EH (cell line): ENCODE measurements at regions not wholly inside any gene's neighbourhood (a gene's known extent, or its start where the extent isn't known, plus 50 kb on each side); places are given as distances from the start of the nearest gene placed in this dataset.
A peak's percentile ranks its signal among the peaks of the same experiment; 100 is the strongest.

Experiments
- DNase-seq: peaks from one replicate; pipeline ENCODE4 v3.0.0-alpha.2; 2015; ENCODE audit warnings: low read depth

DNA sequence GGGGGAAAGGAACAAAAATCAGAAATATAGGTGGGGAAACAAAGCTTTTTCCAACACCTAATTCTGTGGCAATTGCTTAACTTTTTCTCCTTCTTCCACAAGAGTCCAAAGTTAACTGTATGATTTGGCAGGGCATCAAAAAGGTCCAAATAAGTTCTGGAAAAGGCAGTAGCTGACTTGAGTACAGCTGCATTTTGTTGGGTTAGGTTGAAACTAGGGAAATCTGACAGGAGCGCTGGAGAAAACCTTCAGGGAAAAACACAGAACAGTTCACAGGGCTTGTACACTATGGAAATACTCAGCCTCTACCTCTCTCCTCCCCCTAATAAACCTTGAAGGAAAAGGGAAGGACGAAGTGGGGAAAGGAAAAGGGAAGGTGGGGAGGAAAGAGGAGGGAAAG lies 438.6 kb downstream of the ZEB2 start:
- DNase-seq = no peak

- peak; percentile 48 for DNase-seq
Measured at GRCh38 chr2:144079803-144080202, 440.1 kb downstream of the ZEB2 start.

- no peak for DNase-seq
Measured at GRCh38 chr2:144078802-144079724, 440.9 kb downstream of the ZEB2 start.

DNA sequence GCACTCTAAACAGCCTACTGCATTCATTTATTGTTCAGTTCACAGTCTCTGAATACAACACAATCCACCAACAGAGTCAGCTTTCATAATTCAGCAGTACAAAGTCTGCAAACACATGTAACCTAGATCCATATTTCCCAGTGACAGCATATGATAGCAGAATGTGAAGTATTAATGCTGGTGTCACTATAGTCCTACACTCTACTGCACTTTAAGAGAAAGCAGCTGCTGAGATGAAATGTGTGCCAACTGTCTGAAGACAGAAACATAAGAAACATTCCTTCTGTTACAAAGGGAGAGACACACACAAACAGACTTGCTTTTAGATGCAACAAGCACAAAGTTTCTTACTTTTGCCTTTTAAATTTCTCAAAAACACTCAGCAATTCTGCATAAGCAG lies 441.8 kb downstream of the ZEB2 start:
- peak; percentile 51 for DNase-seq

GRCh38 chr2:144074450-144074849 lies 445.5 kb downstream of the ZEB2 start:
- DNase-seq = no peak

DNA sequence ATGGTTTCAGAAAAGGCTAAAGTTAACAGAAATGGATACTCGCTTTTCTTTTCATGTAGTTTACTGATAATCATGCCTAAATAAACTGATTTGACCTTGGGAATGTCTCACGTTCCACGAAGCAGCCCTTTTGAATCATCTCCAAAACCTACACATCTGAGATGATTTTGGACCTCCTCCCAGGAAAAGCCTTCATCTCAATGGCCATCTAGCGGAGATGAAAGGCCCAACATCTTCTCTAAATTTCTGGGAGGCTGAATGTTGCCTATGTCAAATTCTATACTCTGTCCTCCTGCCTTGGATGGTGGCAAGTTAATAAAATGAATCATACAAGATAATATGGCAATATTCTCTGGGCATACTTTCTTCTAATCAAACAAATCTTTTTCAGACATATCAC lies 448.5 kb downstream of the ZEB2 start:
- DNase-seq = peak; percentile 54

- no peak for DNase-seq
Measured at GRCh38 chr2:144067506-144067905, 452.4 kb downstream of the ZEB2 start.

DNA sequence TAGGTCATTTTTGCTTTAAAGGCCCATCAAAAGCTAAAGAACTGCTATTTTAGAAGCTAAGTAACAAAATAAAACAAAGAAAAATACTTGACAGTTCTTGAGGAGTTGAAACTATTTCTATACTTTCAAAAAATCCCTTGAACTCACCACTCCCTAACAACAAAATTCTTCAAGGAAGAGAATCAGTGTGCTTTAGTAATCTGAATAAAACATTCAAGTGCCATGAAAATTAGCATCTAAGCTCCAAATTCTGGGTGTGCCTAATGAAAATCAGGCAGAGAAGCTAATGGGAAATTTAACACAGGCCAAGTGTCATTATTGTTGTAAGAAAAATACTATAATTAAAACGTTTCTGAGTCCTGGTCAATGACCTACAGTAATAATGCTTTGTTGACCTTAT lies 456.3 kb downstream of the ZEB2 start:
- no peak for DNase-seq

- DNase-seq = no peak
Measured at GRCh38 chr2:144054911-144055310, 465.0 kb downstream of the ZEB2 start.

GRCh38 chr2:144052083-144052482 lies 467.8 kb downstream of the ZEB2 start:
- no peak for DNase-seq

DNA sequence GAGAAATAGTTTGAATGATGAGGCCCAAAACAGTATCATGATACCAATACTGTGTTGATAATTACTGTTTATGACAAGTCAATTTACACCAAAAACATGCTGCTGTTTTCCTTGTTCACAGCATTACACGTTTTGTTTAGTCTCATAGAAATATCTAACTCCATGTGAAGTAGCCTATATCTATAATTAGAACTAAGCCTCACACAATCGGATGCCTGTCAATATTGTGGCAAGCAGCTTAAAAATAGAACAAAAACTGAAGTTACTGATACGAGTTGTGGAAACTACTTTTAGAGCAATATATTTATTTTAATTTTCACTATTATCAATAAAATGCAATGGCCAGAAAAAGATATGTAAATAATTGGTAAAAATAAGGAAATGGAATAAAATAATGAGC lies 470.8 kb downstream of the ZEB2 start:
- DNase-seq = no peak

DNA sequence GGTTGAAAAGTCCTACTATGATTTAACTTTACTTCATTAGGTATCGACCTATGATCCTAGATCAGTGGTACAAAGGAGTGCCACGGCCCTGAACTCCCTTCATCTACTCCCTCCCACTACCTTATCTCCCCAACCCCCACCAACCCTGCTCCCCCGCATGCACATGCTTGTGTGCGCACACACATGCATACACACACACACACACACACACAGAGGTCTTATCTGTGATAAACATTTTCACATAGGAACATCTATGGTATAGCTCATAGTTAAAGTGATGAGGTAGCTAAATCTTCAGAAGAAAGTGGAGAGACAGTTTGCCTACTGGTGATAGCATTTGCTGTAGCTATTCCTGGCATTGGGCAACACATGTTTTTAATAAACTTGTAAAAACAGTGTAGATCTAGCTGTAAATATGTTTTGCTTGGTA lies 471.3 kb downstream of the ZEB2 start:
- peak; percentile 21 for DNase-seq

- DNase-seq = no peak
Measured at GRCh38 chr2:144042751-144043150, 477.2 kb downstream of the ZEB2 start.

DNA sequence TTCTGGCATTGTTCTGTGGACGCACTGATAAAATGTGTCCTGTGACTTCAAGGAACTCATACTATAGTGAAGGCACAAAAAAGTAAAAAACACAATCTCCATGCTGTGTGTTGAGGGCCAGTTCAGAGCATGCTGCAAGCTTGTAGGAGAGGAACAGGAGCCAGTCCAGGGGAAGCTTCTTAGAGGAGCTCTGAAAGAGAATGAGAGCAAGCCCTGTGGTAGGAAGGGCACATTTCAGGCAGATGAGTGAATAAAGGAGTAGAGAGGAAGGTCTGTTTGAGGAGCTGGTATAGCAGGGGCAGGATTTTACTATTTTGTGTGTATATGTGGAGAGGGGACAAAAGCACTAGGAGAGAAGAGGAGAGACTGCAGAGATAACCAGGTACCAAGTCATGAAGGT lies 478.3 kb downstream of the ZEB2 start:
- DNase-seq = no peak

DNA sequence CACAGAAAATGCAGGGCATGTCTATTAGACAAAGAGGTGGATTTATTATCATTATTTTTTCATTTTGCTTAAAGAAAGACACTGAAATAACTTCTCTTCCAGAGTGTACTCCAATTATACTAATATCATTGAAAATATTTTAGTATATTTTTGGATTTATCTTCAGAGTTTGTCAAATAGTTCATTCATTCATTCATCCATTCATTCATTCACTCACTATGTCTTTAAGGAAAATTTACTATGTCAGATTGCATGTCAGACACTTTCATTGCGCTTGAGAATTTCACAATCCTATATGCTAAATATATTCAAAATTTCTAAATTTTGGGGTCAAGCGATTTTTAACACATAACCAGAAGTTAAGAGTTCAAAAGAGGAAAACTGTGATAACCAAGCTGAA lies 479.1 kb downstream of the ZEB2 start:
- DNase-seq = no peak

DNA sequence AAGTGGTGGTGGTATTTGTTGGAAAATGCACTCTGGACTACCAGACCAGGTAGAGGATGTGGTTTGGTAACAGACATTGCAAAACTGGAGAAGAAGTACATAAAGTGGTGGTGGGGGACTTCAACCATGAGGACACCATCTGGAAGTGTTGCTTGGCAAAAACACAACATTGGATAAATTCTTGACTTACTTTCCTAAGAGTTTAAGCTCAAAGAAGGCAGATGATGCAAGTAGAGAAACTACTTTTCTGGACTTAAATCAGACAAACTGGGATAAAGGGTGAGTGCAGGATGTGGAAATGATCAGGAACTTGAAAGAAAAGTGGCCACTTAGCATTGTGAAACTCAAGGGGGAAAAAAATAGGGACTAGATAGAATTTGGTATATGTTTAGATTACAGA lies 487.4 kb downstream of the ZEB2 start:
- peak; percentile 22 for DNase-seq

GRCh38 chr2:144030791-144031190 lies 489.1 kb downstream of the ZEB2 start:
- DNase-seq = no peak

GRCh38 chr2:144027593-144027992 lies 492.3 kb downstream of the ZEB2 start:
- DNase-seq = no peak

GRCh38 chr2:144026753-144027152 lies 493.2 kb downstream of the ZEB2 start:
- DNase-seq = no peak

- DNase-seq = no peak
Measured at GRCh38 chr2:144020047-144020446, 499.9 kb downstream of the ZEB2 start.

- DNase-seq = peak; percentile 95
Measured at GRCh38 chr2:144015655-144016245, 504.2 kb downstream of the ZEB2 start.

DNA sequence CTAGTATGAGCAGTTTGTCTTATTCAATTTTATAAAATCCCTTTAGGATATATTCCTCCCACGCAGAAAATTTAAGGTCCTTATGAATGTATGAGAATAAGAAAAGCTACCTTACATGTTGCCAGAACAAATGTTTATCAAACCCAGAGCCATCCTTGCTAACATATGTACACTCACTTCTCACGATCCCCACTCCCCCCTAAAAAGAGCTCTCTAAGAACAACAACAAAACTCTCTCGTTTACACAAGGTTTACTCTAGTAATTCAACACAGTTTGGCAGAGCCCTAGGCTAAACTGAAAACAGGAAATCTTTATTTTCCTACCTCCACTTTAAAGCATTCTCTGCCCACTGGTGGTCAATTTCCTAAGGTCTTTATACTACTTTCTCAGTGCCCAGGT lies 504.9 kb downstream of the ZEB2 start:
- peak; percentile 17 for DNase-seq

DNA sequence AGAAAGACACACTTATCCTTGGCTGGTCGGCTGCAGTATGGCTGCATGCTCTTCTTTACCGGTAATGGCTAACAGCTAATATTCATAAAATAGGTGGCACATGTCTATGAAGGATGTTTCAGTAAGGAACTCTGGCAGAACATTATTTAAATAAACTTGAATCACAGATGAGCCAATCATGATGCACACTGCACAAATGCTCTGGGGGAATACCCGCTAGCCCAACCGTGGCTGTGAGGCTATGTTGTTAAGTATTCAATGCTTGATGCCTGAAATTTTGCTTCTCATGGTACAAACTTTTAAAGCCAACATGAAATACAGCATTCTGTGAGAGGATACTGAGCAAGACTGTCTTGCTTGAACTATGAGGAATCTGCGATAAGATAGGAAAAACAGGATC lies 505.8 kb downstream of the ZEB2 start:
- peak; percentile 21 for DNase-seq

GRCh38 chr2:144012304-144012703 lies 507.6 kb downstream of the ZEB2 start:
- no peak for DNase-seq
